Activated CD8-positive, alpha-beta T cell treated with anti-CD3 and anti-CD28 coated beads for 36 hours (primary cell): ENCODE measurements at regions not wholly inside any gene's neighbourhood (a gene's known extent, or its start where the extent isn't known, plus 50 kb on each side); places are given as distances from the start of the nearest gene placed in this dataset.

Source experiments
- ATAC-seq: fragments of 200-7000 bp; cut with Tn5 transposase; one replicate; pipeline ENCODE4 v1.10.0; 2021; ENCODE audit warnings: mild to moderate bottlenecking, moderate library complexity
- CTCF ChIA-PET: fragments of 350-600 bp; sonication (Branson Sonifier 250); formaldehyde crosslinking; loops from one replicate; lab custom pipeline; 2021; ENCODE audit warnings: antibody characterized with exemption; lab: Charles Lee
- POLR2A ChIA-PET: fragments of 350-600 bp; sonication (Branson Sonifier 250); formaldehyde crosslinking; loops from one replicate; lab custom pipeline; 2021; ENCODE audit warnings: antibody characterized with exemption; lab: Charles Lee
- DNase-seq: peaks from one replicate; pipeline ENCODE4 v3.0.0-alpha.2; 2020
- H3K27ac Mint-ChIP-seq: one replicate; pipeline ENCODE4 v1.8.0; 2021; ENCODE audit warnings: mild to moderate bottlenecking, mixed read lengths
- H3K27me3 Mint-ChIP-seq: one replicate; pipeline ENCODE4 v1.8.0; 2021; ENCODE audit warnings: mixed read lengths
- H3K36me3 Mint-ChIP-seq: one replicate; pipeline ENCODE4 v1.8.0; 2021; ENCODE audit warnings: low read depth, mixed read lengths
- H3K4me1 Mint-ChIP-seq: one replicate; pipeline ENCODE4 v1.8.0; 2021; ENCODE audit warnings: low read depth, mixed read lengths
- H3K4me3 Mint-ChIP-seq: one replicate; pipeline ENCODE4 v1.8.0; 2021; ENCODE audit warnings: mild to moderate bottlenecking, moderate library complexity, mixed read lengths
- H3K9me3 Mint-ChIP-seq: one replicate; pipeline ENCODE4 v1.8.0; 2021; ENCODE audit warnings: mixed read lengths
- CTCF ChIP-seq: fragments of 200-600 bp; IDR thresholded peaks from one replicate; pipeline ENCODE4 v1.8.0; 2022; ENCODE audit warnings: antibody characterized with exemption, mild to moderate bottlenecking
- intact Hi-C: fragments of 100-400 bp; cut with micrococcal nuclease; formaldehyde crosslinking; loops from one replicate; pipeline ENCODE4 v1.10.0; 2022

GRCh38 chr7:69263550-69263949 lies 334.7 kb upstream of the AUTS2 start:
- CTCF ChIA-PET, result no interaction called here
- intact Hi-C loops, result no loop called here
- H3K4me3 Mint-ChIP-seq, result no peak overlapping the region

GRCh38 chr7:69269806-69270205 lies 328.5 kb upstream of the AUTS2 start:
- DNase-seq, result no peak
- ChIA-PET POLR2A (no interaction called here), CTCF (no interaction called here)
- no peaks in the 10 kb centered on the region for H3K27me3 Mint-ChIP-seq
- H3K9me3 Mint-ChIP-seq, result no peaks in the 10 kb centered on the region
- no peaks in the 10 kb centered on the region for H3K36me3 Mint-ChIP-seq
- no peak for ATAC-seq
- intact Hi-C loops, result no loop called here
- no peak for TF ChIP-seq CTCF
- no peaks in the 10 kb centered on the region for H3K4me1 Mint-ChIP-seq
- H3K27ac Mint-ChIP-seq, result no peak overlapping the region
- no peak overlapping the region for H3K4me3 Mint-ChIP-seq

More at GRCh38 chr7:69263550-69263949, 334.7 kb upstream of the AUTS2 start:
- ATAC-seq (no peak), DNase-seq (no peak)
- TF ChIP-seq CTCF, result no peak
- Mint-ChIP-seq H3K4me1 (no peaks in the 10 kb centered on the region), H3K9me3 (no peaks in the 10 kb centered on the region), H3K27me3 (no peaks in the 10 kb centered on the region), H3K36me3 (no peaks in the 10 kb centered on the region), H3K27ac (no peak overlapping the region)
- POLR2A ChIA-PET, result no interaction called here

DNA sequence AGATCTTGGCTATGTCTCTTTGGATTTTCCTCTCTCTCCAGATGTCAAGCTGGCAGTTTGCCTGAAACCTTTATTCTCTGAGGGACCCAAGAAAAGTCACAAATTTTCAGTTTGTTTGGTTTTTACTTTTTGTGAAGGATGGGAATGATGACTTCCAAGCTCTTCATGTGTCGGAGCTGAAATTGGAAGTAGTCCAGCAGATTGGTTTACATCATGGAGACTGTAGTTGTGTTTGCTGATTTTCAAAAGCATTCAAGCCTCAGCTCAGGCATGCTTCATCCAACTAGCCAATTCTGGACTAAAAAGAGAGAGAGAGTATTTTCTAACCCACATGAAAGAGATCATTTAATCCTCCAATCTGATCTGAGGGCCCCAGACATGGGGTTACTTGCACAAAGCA lies 326.2 kb upstream of the AUTS2 start:
- Mint-ChIP-seq H3K9me3 (no peaks in the 10 kb centered on the region), H3K4me3 (no peak overlapping the region), H3K27me3 (no peaks in the 10 kb centered on the region), H3K27ac (no peak overlapping the region), H3K4me1 (no peaks in the 10 kb centered on the region), H3K36me3 (no peaks in the 10 kb centered on the region)
- DNase-seq (no peak), ATAC-seq (no peak)
- intact Hi-C loops, result no loop called here
- no peak for TF ChIP-seq CTCF
- CTCF ChIA-PET, result interaction anchor here (0.6 kb wide), 1 partner anchor 29 kb away, joined by 3 read pairs; no protein-coding TSS in a partner anchor
- POLR2A ChIA-PET, result no interaction called here

- ChIA-PET CTCF (no interaction called here), POLR2A (no interaction called here)
- H3K36me3 Mint-ChIP-seq, result no peaks in the 10 kb centered on the region
- no peak overlapping the region for H3K4me3 Mint-ChIP-seq
- TF ChIP-seq CTCF, result no peak
- H3K4me1 Mint-ChIP-seq, result no peaks in the 10 kb centered on the region
- ATAC-seq, result no peak
- H3K27me3 Mint-ChIP-seq, result no peaks in the 10 kb centered on the region
- intact Hi-C loops, result no loop called here
- no peak overlapping the region for H3K27ac Mint-ChIP-seq
- peaks cover 1% of the 10 kb centered on the region for H3K9me3 Mint-ChIP-seq
- DNase-seq, result no peak
These were observed 322.1 kb upstream of the AUTS2 start for GRCh38 chr7:69276011-69276729.

GRCh38 chr7:69277366-69277765 lies 320.9 kb upstream of the AUTS2 start:
- H3K4me3 Mint-ChIP-seq, result no peak overlapping the region
- no peak for TF ChIP-seq CTCF
- ChIA-PET CTCF (no interaction called here), POLR2A (no interaction called here)
- H3K9me3 Mint-ChIP-seq, result peaks cover 5% of the 10 kb centered on the region
- no peak for ATAC-seq
- no peak overlapping the region for H3K27ac Mint-ChIP-seq
- no peaks in the 10 kb centered on the region for H3K27me3 Mint-ChIP-seq
- no peaks in the 10 kb centered on the region for H3K4me1 Mint-ChIP-seq
- no peak for DNase-seq
- intact Hi-C loops, result no loop called here
- no peaks in the 10 kb centered on the region for H3K36me3 Mint-ChIP-seq
